HUES6 (cell line): ENCODE measurements at regions not wholly inside any gene's neighbourhood (a gene's known extent, or its start where the extent isn't known, plus 50 kb on each side); places are given as distances from the start of the nearest gene placed in this dataset.

Source experiments
- H3K27ac ChIP-seq: 2 replicates; pipeline ENCODE4 v1.7.0; 2013; ENCODE audit warnings: low read depth, mild to moderate bottlenecking, low read length, inconsistent platforms
- H3K27me3 ChIP-seq: 2 replicates; pipeline ENCODE4 v1.6.1; 2013; ENCODE audit warnings: low read length; ENCODE audit not compliant: control insufficient read depth, insufficient read depth
- H3K36me3 ChIP-seq: 2 replicates; pipeline ENCODE4 v1.6.1; 2013; ENCODE audit warnings: low read length; ENCODE audit not compliant: control insufficient read depth, insufficient read depth
- H3K4me1 ChIP-seq: 2 replicates; pipeline ENCODE4 v1.6.1; 2013; ENCODE audit warnings: low read length; ENCODE audit not compliant: control insufficient read depth, insufficient read depth
- H3K4me3 ChIP-seq: 2 replicates; pipeline ENCODE4 v1.5.1; 2013; ENCODE audit warnings: low read depth, low read length
- H3K9ac ChIP-seq: one replicate; pipeline ENCODE4 v1.6.1; 2013; ENCODE audit warnings: mild to moderate bottlenecking, low read length
- H3K9me3 ChIP-seq: 2 replicates; pipeline ENCODE4 v1.6.1; 2013; ENCODE audit warnings: low read depth, low read length; ENCODE audit not compliant: control insufficient read depth, insufficient read depth

DNA sequence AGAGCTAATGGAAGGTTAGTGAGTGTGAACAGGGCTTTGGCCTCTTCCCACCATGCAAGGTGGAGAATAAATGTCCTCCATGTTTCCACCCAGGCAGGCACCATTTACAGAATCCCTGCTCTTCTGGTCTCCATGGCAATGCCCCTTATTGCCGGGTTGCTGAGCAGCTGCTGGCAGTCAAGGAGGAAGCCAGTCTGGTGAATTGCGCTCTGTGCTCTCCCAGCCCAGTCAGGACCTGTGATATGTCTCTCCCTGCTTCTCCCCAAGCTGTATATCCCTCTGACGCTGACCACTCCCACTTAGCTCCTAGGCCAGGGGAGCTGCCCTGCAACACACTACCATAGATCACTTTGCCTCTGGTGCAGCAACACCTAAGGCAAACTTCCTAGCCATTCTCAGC lies 402.1 kb upstream of the ERCC4 start:
- Histone ChIP-seq H3K27ac (no peak overlapping the region), H3K4me3 (no peak overlapping the region), H3K36me3 (no peaks in the 10 kb centered on the region), H3K4me1 (peaks cover 17% of the 10 kb centered on the region), H3K9me3 (peaks cover 10% of the 10 kb centered on the region), H3K9ac (no peak overlapping the region), H3K27me3 (no peaks in the 10 kb centered on the region)

- peaks cover 17% of the 10 kb centered on the region for H3K4me1 ChIP-seq
- H3K4me3 ChIP-seq, result no peak overlapping the region
- H3K9me3 ChIP-seq, result peaks cover 6% of the 10 kb centered on the region
- H3K27ac ChIP-seq, result no peak overlapping the region
- H3K36me3 ChIP-seq, result no peaks in the 10 kb centered on the region
- H3K27me3 ChIP-seq, result no peaks in the 10 kb centered on the region
- no peak overlapping the region for H3K9ac ChIP-seq
These were observed 400.1 kb upstream of the ERCC4 start for GRCh38 chr16:13519871-13520270.

- Histone ChIP-seq H3K4me1 (peaks cover 17% of the 10 kb centered on the region), H3K9me3 (peaks cover 6% of the 10 kb centered on the region), H3K36me3 (no peaks in the 10 kb centered on the region), H3K27ac (no peak overlapping the region), H3K4me3 (0 out of 2 replicates have a peak overlapping the region, but pooled peaks have one; percentile 4), H3K27me3 (no peaks in the 10 kb centered on the region), H3K9ac (no peak overlapping the region)
These were observed 398.6 kb upstream of the ERCC4 start for GRCh38 chr16:13521356-13521755.

- H3K36me3 ChIP-seq, result no peaks in the 10 kb centered on the region
- H3K27ac ChIP-seq, result no peak overlapping the region
- H3K9me3 ChIP-seq, result no peaks in the 10 kb centered on the region
- peaks cover 11% of the 10 kb centered on the region for H3K4me1 ChIP-seq
- H3K9ac ChIP-seq, result no peak overlapping the region
- H3K4me3 ChIP-seq, result no peak overlapping the region
- no peaks in the 10 kb centered on the region for H3K27me3 ChIP-seq
These were observed 392.6 kb upstream of the ERCC4 start for GRCh38 chr16:13527332-13527731.

- H3K4me3 ChIP-seq, result no peak overlapping the region
- no peak overlapping the region for H3K27ac ChIP-seq
- no peaks in the 10 kb centered on the region for H3K36me3 ChIP-seq
- no peaks in the 10 kb centered on the region for H3K9me3 ChIP-seq
- H3K27me3 ChIP-seq, result no peaks in the 10 kb centered on the region
- peaks cover 9% of the 10 kb centered on the region for H3K4me1 ChIP-seq
- no peak overlapping the region for H3K9ac ChIP-seq
These were observed 391.3 kb upstream of the ERCC4 start for GRCh38 chr16:13528691-13529090.

- no peaks in the 10 kb centered on the region for H3K9me3 ChIP-seq
- H3K4me3 ChIP-seq, result no peak overlapping the region
- H3K36me3 ChIP-seq, result no peaks in the 10 kb centered on the region
- H3K9ac ChIP-seq, result no peak overlapping the region
- no peaks in the 10 kb centered on the region for H3K27me3 ChIP-seq
- H3K27ac ChIP-seq, result no peak overlapping the region
- H3K4me1 ChIP-seq, result peaks cover 9% of the 10 kb centered on the region
These were observed 390.6 kb upstream of the ERCC4 start for GRCh38 chr16:13529193-13529982.

- no peaks in the 10 kb centered on the region for H3K36me3 ChIP-seq
- no peak overlapping the region for H3K27ac ChIP-seq
- H3K9me3 ChIP-seq, result no peaks in the 10 kb centered on the region
- H3K4me1 ChIP-seq, result no peaks in the 10 kb centered on the region
- H3K27me3 ChIP-seq, result no peaks in the 10 kb centered on the region
- H3K4me3 ChIP-seq, result no peak overlapping the region
- no peak overlapping the region for H3K9ac ChIP-seq
These were observed 379.2 kb upstream of the ERCC4 start for GRCh38 chr16:13540771-13541170.

DNA sequence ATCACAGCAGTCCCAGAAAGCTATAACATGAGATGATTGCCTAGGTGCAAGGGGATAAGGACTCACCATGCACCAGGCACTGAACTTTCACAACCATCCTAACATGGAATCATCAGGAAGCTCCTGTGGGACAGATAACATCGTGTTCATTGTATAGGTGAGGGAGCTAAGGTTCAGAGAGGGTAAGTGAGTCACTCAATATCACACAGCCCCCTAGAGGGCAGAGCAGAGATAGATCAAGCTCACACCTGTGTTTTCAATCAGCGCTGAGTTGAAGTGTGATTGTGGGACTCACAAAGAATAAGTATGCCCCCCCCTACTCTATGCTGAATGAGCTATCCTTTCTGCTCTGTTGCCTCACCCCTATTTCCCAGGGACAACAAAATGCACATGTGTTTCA lies 377.7 kb upstream of the ERCC4 start:
- Histone ChIP-seq H3K4me1 (no peaks in the 10 kb centered on the region), H3K27me3 (no peaks in the 10 kb centered on the region), H3K9me3 (no peaks in the 10 kb centered on the region), H3K27ac (no peak overlapping the region), H3K4me3 (no peak overlapping the region), H3K9ac (no peak overlapping the region), H3K36me3 (no peaks in the 10 kb centered on the region)

GRCh38 chr16:13543850-13544249 lies 376.1 kb upstream of the ERCC4 start:
- Histone ChIP-seq H3K9ac (no peak overlapping the region), H3K9me3 (no peaks in the 10 kb centered on the region), H3K27ac (no peak overlapping the region), H3K27me3 (no peaks in the 10 kb centered on the region), H3K36me3 (no peaks in the 10 kb centered on the region), H3K4me3 (no peak overlapping the region), H3K4me1 (no peaks in the 10 kb centered on the region)

DNA sequence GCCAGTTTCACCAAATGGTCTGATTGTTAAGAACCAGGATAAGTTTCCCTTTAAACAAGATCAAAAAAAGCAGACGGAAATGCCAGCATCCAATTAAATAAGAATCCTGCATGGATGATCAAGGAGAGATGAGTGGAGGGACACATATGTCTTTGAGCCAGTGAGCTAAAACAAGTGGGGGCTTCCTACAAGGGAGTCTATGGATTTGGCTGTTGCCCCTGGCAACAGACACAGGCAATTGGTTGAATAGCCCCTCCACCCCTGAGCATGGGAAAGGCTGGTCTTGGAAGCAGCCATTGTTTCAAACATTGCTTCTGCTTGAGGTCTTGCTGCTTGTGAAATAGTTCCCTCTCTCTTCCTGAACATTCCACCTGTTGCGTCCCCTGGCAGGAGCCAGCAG lies 374.7 kb upstream of the ERCC4 start:
- Histone ChIP-seq H3K27me3 (no peaks in the 10 kb centered on the region), H3K36me3 (no peaks in the 10 kb centered on the region), H3K9me3 (no peaks in the 10 kb centered on the region), H3K27ac (no peak overlapping the region), H3K9ac (no peak overlapping the region), H3K4me3 (no peak overlapping the region), H3K4me1 (no peaks in the 10 kb centered on the region)

DNA sequence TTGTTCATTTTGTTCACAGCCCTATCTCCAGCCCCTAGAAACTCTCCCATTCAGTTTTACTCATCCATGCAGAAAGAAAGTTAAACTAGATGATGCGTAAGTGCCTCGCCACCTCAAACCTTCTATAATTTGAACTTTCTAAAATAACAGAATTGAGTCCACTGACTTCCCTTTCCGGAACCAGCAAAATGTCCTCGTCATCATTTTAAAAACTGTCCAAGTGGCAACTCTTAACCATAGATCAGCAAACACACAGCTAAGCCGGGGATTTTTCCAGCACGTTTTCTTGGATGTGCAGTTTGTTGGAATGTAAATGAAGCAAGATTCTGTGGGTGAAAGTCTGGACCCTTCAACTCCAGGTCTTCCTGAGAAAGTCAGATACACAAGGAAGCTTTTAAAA lies 369.7 kb upstream of the ERCC4 start:
- Histone ChIP-seq H3K9ac (no peak overlapping the region), H3K9me3 (no peaks in the 10 kb centered on the region), H3K36me3 (no peaks in the 10 kb centered on the region), H3K4me3 (no peak overlapping the region), H3K27me3 (no peaks in the 10 kb centered on the region), H3K27ac (no peak overlapping the region), H3K4me1 (peaks cover 11% of the 10 kb centered on the region; the same call in 1 of the 2 replicates)
